ENCODE measurements at regions not wholly inside any gene's neighbourhood (a gene's known extent, or its start where the extent isn't known, plus 50 kb on each side); places are given as distances from the start of the nearest gene placed in this dataset.

DNA sequence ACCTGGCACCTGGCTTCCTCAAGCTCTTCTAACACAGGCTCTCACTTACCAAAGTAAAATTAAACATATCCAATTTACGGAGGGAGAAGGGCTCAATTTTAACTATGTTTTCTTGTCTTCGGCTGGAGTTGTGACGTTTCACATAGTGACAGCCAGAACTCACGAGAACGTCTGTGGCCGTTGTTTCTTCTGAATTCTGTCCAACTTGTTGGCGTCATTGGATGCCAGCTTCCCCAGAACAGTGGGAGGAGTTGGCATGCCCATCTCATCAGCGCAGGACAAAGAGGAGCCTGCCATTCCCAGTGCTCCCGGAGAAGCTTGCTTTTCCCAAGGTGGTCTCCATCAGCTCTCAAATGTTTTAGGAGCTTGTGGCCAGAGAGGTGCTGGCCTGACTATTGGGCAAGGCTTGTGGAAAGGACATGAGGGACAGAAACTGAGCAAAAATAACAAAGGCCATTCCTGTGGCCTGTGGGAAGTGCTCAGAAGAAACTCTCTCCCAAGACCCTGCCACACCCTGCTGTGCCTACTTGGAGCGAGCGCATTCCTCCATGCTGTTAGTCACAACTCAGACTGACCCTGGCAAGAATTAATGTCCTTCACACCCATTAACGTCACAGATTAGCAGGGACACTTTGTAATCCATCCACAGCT is 265.4 kb upstream of the CDH4 start:
- no peak for ATAC-seq
- TF ChIP-seq POU6F1 (CRISPR knock-in tag; IDR thresholded peaks at IDR 0.05; ENCODE audit: borderline replicate concordance, low read depth), result no peak
- no peak for TF ChIP-seq ESRRG (CRISPR knock-in tag; IDR thresholded peaks at IDR 0.05)
- no peak for TF ChIP-seq ZNF70 (CRISPR knock-in tag; IDR thresholded peaks at IDR 0.05)
- no peak for TF ChIP-seq CSDC2 (CRISPR knock-in tag; IDR thresholded peaks at IDR 0.05)
- TF ChIP-seq ZFP3 (CRISPR knock-in tag; IDR thresholded peaks at IDR 0.05), result no peak
- TF ChIP-seq TCF4 (CRISPR knock-in tag; IDR thresholded peaks at IDR 0.05; ENCODE audit: borderline replicate concordance), result no peak
- TF ChIP-seq PPARA (CRISPR knock-in tag; IDR thresholded peaks at IDR 0.05; ENCODE audit: borderline replicate concordance), result no peak
- TF ChIP-seq SNAI2 (CRISPR knock-in tag; IDR thresholded peaks at IDR 0.05), result no peak
- TF ChIP-seq ZFP30 (CRISPR knock-in tag; IDR thresholded peaks at IDR 0.05), result no peak
- TF ChIP-seq GLIS3 (CRISPR knock-in tag; IDR thresholded peaks at IDR 0.05), result no peak
- no peak for TF ChIP-seq OSR1 (CRISPR knock-in tag; IDR thresholded peaks at IDR 0.05)
- no peak for TF ChIP-seq TOX (CRISPR knock-in tag; IDR thresholded peaks at IDR 0.05; ENCODE audit: borderline replicate concordance)

DNA sequence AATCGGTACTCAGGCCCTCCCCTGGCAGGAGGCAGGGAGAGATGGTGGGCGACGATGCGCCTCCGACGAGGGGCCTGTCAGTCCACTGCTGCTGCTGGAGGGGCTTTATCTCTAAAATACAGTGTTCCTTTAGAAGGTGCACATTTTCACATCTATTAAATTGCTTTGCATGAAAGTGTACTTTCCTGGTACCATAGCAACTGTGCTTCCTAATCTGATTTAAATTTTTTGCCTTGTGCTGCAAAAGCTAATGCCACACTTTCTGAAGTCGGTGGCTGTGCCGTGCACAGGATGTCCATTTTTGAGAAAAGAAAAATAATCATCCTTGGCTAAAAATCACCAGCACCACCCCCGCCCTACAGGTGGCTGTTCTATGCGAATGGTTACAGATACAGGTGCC is 262.0 kb upstream of the CDH4 start:
- TF ChIP-seq ZNF565 (CRISPR knock-in tag; conservative IDR thresholded peaks at IDR 0.05; ENCODE audit: low read depth), result no peak
- no peak for TF ChIP-seq RARB (CRISPR knock-in tag; IDR thresholded peaks at IDR 0.05)
- no peak for TF ChIP-seq TCF4 (CRISPR knock-in tag; IDR thresholded peaks at IDR 0.05; ENCODE audit: borderline replicate concordance)
- no peak for TF ChIP-seq ZNF8 (CRISPR knock-in tag; IDR thresholded peaks at IDR 0.05)
- TF ChIP-seq POU6F1 (CRISPR knock-in tag; IDR thresholded peaks at IDR 0.05; ENCODE audit: borderline replicate concordance, low read depth), result no peak
- no peak for TF ChIP-seq ZC3H10 (CRISPR knock-in tag; IDR thresholded peaks at IDR 0.05)
- TF ChIP-seq, protein P1, sequence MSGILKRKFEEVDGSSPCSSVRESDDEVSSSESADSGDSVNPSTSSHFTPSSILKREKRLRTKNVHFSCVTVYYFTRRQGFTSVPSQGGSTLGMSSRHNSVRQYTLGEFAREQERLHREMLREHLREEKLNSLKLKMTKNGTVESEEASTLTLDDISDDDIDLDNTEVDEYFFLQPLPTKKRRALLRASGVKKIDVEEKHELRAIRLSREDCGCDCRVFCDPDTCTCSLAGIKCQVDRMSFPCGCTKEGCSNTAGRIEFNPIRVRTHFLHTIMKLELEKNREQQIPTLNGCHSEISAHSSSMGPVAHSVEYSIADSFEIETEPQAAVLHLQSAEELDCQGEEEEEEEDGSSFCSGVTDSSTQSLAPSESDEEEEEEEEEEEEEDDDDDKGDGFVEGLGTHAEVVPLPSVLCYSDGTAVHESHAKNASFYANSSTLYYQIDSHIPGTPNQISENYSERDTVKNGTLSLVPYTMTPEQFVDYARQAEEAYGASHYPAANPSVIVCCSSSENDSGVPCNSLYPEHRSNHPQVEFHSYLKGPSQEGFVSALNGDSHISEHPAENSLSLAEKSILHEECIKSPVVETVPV (CRISPR knock-in tag; IDR thresholded peaks at IDR 0.05), result no peak
- no peak for TF ChIP-seq ZNF70 (CRISPR knock-in tag; IDR thresholded peaks at IDR 0.05)
- TF ChIP-seq ARNTL (CRISPR knock-in tag; IDR thresholded peaks at IDR 0.05; ENCODE audit: borderline replicate concordance, low read depth), result no peak
- no peak for TF ChIP-seq SNAI2 (CRISPR knock-in tag; IDR thresholded peaks at IDR 0.05)
- TF ChIP-seq TOX (CRISPR knock-in tag; IDR thresholded peaks at IDR 0.05; ENCODE audit: borderline replicate concordance), result no peak
- TF ChIP-seq TSHZ2 (CRISPR knock-in tag; IDR thresholded peaks at IDR 0.05), result no peak
- TF ChIP-seq CSDC2 (CRISPR knock-in tag; IDR thresholded peaks at IDR 0.05), result no peak
- TF ChIP-seq CREB5 (CRISPR knock-in tag; IDR thresholded peaks at IDR 0.05; ENCODE audit: low read depth), result no peak
- no peak for TF ChIP-seq OSR1 (CRISPR knock-in tag; IDR thresholded peaks at IDR 0.05)
- no peak for ATAC-seq

DNA sequence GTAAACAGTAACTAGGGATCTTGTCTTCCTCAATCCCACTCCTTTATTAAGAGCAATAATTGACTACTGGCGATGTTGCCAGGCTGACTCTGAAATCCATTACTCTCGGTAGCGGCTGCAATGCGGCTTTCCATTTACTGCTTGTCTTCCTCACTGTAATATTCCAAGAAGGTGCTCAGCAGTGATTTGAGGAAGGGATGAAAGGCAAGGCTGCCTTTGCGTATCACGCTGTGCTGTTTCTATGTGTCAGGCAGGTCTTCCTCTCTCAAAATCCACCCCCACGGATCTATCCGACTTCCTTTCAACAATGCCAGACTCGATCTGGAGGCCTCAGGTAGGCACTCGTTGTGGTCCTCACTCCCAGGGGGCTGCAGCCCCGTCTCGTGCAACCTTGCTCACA is 261.4 kb upstream of the CDH4 start:
- ATAC-seq, result no peak
- no peak for TF ChIP-seq PATZ1 (CRISPR knock-in tag; IDR thresholded peaks at IDR 0.05; ENCODE audit: borderline replicate concordance)
- no peak for TF ChIP-seq RARB (CRISPR knock-in tag; IDR thresholded peaks at IDR 0.05)
- TF ChIP-seq, protein P1 (CRISPR knock-in tag; IDR thresholded peaks at IDR 0.05), result no peak
- TF ChIP-seq ZNF565 (CRISPR knock-in tag; conservative IDR thresholded peaks at IDR 0.05; ENCODE audit: low read depth), result no peak
- no peak for TF ChIP-seq SNAI2 (CRISPR knock-in tag; IDR thresholded peaks at IDR 0.05)
- TF ChIP-seq ESRRG (CRISPR knock-in tag; IDR thresholded peaks at IDR 0.05), result no peak
- no peak for TF ChIP-seq CREB5 (CRISPR knock-in tag; IDR thresholded peaks at IDR 0.05; ENCODE audit: low read depth)
